ENCODE measurements at regions not wholly inside any gene's neighbourhood (a gene's known extent, or its start where the extent isn't known, plus 50 kb on each side); places are given as distances from the start of the nearest gene placed in this dataset.

GRCh38 chr2:16195681-16196070 lies 255.3 kb downstream of the MYCN start:
- no peak overlapping the region for H3K4me3 ChIP-seq (ENCODE audit: low read depth, low read length)
- no peak for DNase-seq (ENCODE audit: low read depth)
- no peak for TF ChIP-seq CTCF (conservative IDR thresholded peaks at IDR 0.05; ENCODE audit: low read depth, low read length)

- TF ChIP-seq CTCF (conservative IDR thresholded peaks at IDR 0.05; ENCODE audit: low read depth, low read length), result no peak
- DNase-seq (ENCODE audit: low read depth), result no peak
- no peak overlapping the region for H3K4me3 ChIP-seq (ENCODE audit: low read depth, low read length)
Measured at GRCh38 chr2:16194931-16195680, 254.8 kb downstream of the MYCN start.

GRCh38 chr2:16194530-16194929 lies 254.2 kb downstream of the MYCN start:
- no peak for DNase-seq (ENCODE audit: low read depth)
- no peak for TF ChIP-seq CTCF (conservative IDR thresholded peaks at IDR 0.05; ENCODE audit: low read depth, low read length)
- H3K4me3 ChIP-seq (ENCODE audit: low read depth, low read length), result no peak overlapping the region

- TF ChIP-seq CTCF (conservative IDR thresholded peaks at IDR 0.05; ENCODE audit: low read depth, low read length), result no peak
- no peak for DNase-seq (ENCODE audit: low read depth)
- no peak overlapping the region for H3K4me3 ChIP-seq (ENCODE audit: low read depth, low read length)
Measured at GRCh38 chr2:16194096-16194390, 253.7 kb downstream of the MYCN start.

GRCh38 chr2:16192416-16193216 lies 252.3 kb downstream of the MYCN start:
- no peak overlapping the region for H3K4me3 ChIP-seq (ENCODE audit: low read depth, low read length)
- no peak for DNase-seq (ENCODE audit: low read depth)
- no peak for TF ChIP-seq CTCF (conservative IDR thresholded peaks at IDR 0.05; ENCODE audit: low read depth, low read length)

- DNase-seq (ENCODE audit: low read depth), result no peak
- no peak overlapping the region for H3K4me3 ChIP-seq (ENCODE audit: low read depth, low read length)
- TF ChIP-seq CTCF (conservative IDR thresholded peaks at IDR 0.05; ENCODE audit: low read depth, low read length), result no peak
Measured at GRCh38 chr2:16191431-16192200, 251.3 kb downstream of the MYCN start.

All from choroid plexus epithelial cell (primary cell).